HCT116 (cell line): ENCODE measurements at regions not wholly inside any gene's neighbourhood (a gene's known extent, or its start where the extent isn't known, plus 50 kb on each side); places are given as distances from the start of the nearest gene placed in this dataset.

Experiments
- ATAC-seq: fragments of 200-7000 bp; cut with Tn5 transposase; 2 replicates; pipeline ENCODE4 v1.9.1; 2020; ENCODE audit warnings: mild to moderate bottlenecking, moderate library complexity
- BruUV-seq: library from RNA; stranded (reverse); fragments of 400-500 nt; replicated peaks from 2 replicates; lab custom pipeline; 2021; lab: Mats Ljungman, UMichigan
- CTCF ChIA-PET: fragments of 300-600 bp; sonication (Branson Sonifier 250); formaldehyde crosslinking; loops from one replicate; lab custom pipeline; 2021; ENCODE audit warnings: antibody characterized with exemption; lab: Charles Lee
- POLR2A ChIA-PET: fragments of 300-600, 350-600 bp; sonication (Branson Sonifier 250); formaldehyde crosslinking; loops from one replicate; lab custom pipeline; 2021; ENCODE audit warnings: antibody characterized with exemption; lab: Charles Lee
- RAD21 ChIA-PET, 2 experiments: fragments of 300-600 bp; sonication (Branson Sonifier 250); formaldehyde crosslinking; loops; one replicate each; lab custom pipeline; 2023; ENCODE audit warnings: low total read pairs in 2 of 2; ENCODE audit not compliant: uncharacterized antibody in 2 of 2, unreplicated experiment in 2 of 2, low non-redundant PET in 1 of 2; lab: Charles Lee
- DNase-seq: peaks from one replicate; pipeline ENCODE4 v3.0.0-alpha.2; 2010; ENCODE audit warnings: low read depth, low spot score
- H2AFZ ChIP-seq: fragments of 200-600 bp; shearing (Covaris generic), sonication (generic); 2 replicates; pipeline ENCODE4 v1.6.1; 2017; ENCODE audit warnings: low read depth, mixed run types, mixed read lengths, antibody characterized with exemption, low read length; ENCODE audit not compliant: poor library complexity, severe bottlenecking
- H3K27ac ChIP-seq: 2 replicates; pipeline ENCODE4 v1.5.1; 2012; ENCODE audit warnings: low read depth, low read length
- H3K27me3 ChIP-seq: fragments of 200-600 bp; sonication (generic); 2 replicates; pipeline ENCODE4 v1.6.1; 2016; ENCODE audit warnings: mixed run types, low read length, mixed read lengths; ENCODE audit not compliant: insufficient read depth
- H3K36me3 ChIP-seq, 2 experiments: fragments of 200-500 bp in 1 of 2; fragments of 200-600 bp in 1 of 2; sonication (Bioruptor generic) in 1 of 2; sonication (generic) in 1 of 2; 2 replicates each; pipeline versions ENCODE4 v1.5.1 to v1.6.1; 2014 to 2016; ENCODE audit warnings: low read length in 2 of 2, inconsistent platforms in 1 of 2, mixed read lengths in 1 of 2, mixed run types in 1 of 2; ENCODE audit not compliant: insufficient read depth in 2 of 2, control insufficient read depth in 1 of 2
- H3K4me1 ChIP-seq, 2 experiments: fragments of 200-600 bp in 1 of 2; sonication (generic) in 1 of 2; 2 replicates each; pipeline versions ENCODE4 v1.5.1 to v1.6.1; 2012 to 2017; ENCODE audit warnings: low read length in 2 of 2, inconsistent platforms in 1 of 2, mild to moderate bottlenecking in 1 of 2, mixed read lengths in 1 of 2, mixed run types in 1 of 2, moderate library complexity in 1 of 2; ENCODE audit not compliant: insufficient read depth in 2 of 2, control insufficient read depth in 1 of 2
- H3K4me2 ChIP-seq: fragments of 200-600 bp; sonication (generic); 2 replicates; pipeline ENCODE4 v1.6.1; 2017; ENCODE audit warnings: mixed run types, low read length, mixed read lengths
- H3K4me3 ChIP-seq, 2 experiments: fragments of 200-600 bp in 1 of 2; sonication (generic) in 1 of 2; replicated peaks in 1 of 2; 2 replicates each; pipeline ENCODE4 v1.5.1; 2011 to 2016; ENCODE audit warnings: low read length in 2 of 2, control low read depth in 1 of 2, low read depth in 1 of 2, mild to moderate bottlenecking in 1 of 2, mixed read lengths in 1 of 2, mixed run types in 1 of 2
- H3K79me2 ChIP-seq: fragments of 200-600 bp; sonication (generic); 2 replicates; pipeline ENCODE4 v1.6.1; 2017; ENCODE audit warnings: mild to moderate bottlenecking, mixed run types, low read length, moderate library complexity, mixed read lengths; ENCODE audit not compliant: insufficient read depth
- H3K9ac ChIP-seq: fragments of 200-600 bp; sonication (generic); 2 replicates; pipeline ENCODE4 v1.6.1; 2016; ENCODE audit warnings: low read length, mixed read lengths
- H3K9me2 ChIP-seq: fragments of 200-600 bp; sonication (generic), shearing (Covaris generic); 2 replicates; pipeline ENCODE4 v1.6.1; 2017; ENCODE audit warnings: mixed run types, mild to moderate bottlenecking, moderate library complexity; ENCODE audit not compliant: insufficient read depth
- H3K9me3 ChIP-seq, 2 experiments: fragments of 200-500 bp in 1 of 2; fragments of 200-600 bp in 1 of 2; sonication (Bioruptor generic) in 1 of 2; sonication (generic) in 1 of 2; 2 replicates each; pipeline ENCODE4 v1.6.1; 2014 to 2017; ENCODE audit warnings: low read length in 2 of 2, mixed read lengths in 2 of 2, inconsistent platforms in 1 of 2, low read depth in 1 of 2, mild to moderate bottlenecking in 1 of 2, mixed run types in 1 of 2, moderate library complexity in 1 of 2; ENCODE audit not compliant: control insufficient read depth in 1 of 2, insufficient read depth in 1 of 2
- H4K20me1 ChIP-seq: fragments of 200-600 bp; sonication (generic), shearing (Covaris generic); 2 replicates; pipeline ENCODE4 v1.6.1; 2017; ENCODE audit warnings: mixed run types, mild to moderate bottlenecking, moderate library complexity; ENCODE audit not compliant: insufficient read depth
- ATF3 ChIP-seq: IDR thresholded peaks from 2 replicates; pipeline ENCODE4 v1.6.1; 2012
- CBX3 ChIP-seq: IDR thresholded peaks from 2 replicates; pipeline ENCODE4 v1.6.1; 2012; ENCODE audit warnings: low read depth
- CEBPB ChIP-seq: IDR thresholded peaks from 2 replicates; pipeline ENCODE4 v1.6.1; 2012; ENCODE audit warnings: low read depth
- CTCF ChIP-seq, 3 experiments: fragments of 200-600 bp in 1 of 3; sonication (generic) in 1 of 3; IDR thresholded peaks in 2 of 3; conservative IDR thresholded peaks in 1 of 3; 2 replicates each; pipeline ENCODE4 v1.5.1; 2012 to 2017; ENCODE audit warnings: low read depth in 2 of 3, low read length in 2 of 3, antibody characterized with exemption in 1 of 3, borderline replicate concordance in 1 of 3, control low read depth in 1 of 3, mild to moderate bottlenecking in 1 of 3, mixed read lengths in 1 of 3, mixed run types in 1 of 3, moderate library complexity in 1 of 3; ENCODE audit not compliant: insufficient read depth in 1 of 3
- EGR1 ChIP-seq: IDR thresholded peaks from 2 replicates; pipeline ENCODE4 v1.6.1; 2012; ENCODE audit warnings: low read depth
- ELF1 ChIP-seq: IDR thresholded peaks from 2 replicates; pipeline ENCODE4 v1.6.1; 2012; ENCODE audit warnings: low read depth, borderline replicate concordance
- EZH2phosphoT487 ChIP-seq: fragments of 200-600 bp; IDR thresholded peaks from 2 replicates; pipeline ENCODE4 v1.6.1; 2018; ENCODE audit warnings: antibody characterized with exemption, borderline replicate concordance
- FOSL1 ChIP-seq: IDR thresholded peaks from 2 replicates; pipeline ENCODE4 v1.6.1; 2012; ENCODE audit warnings: low read depth
- JUND ChIP-seq: IDR thresholded peaks from 2 replicates; pipeline ENCODE4 v1.6.1; 2012
- MAX ChIP-seq: IDR thresholded peaks from 2 replicates; pipeline ENCODE4 v1.6.1; 2012
- RAD21 ChIP-seq: IDR thresholded peaks from 2 replicates; pipeline ENCODE4 v1.6.1; 2012; ENCODE audit warnings: low read depth, mild to moderate bottlenecking
- REST ChIP-seq: IDR thresholded peaks from 2 replicates; pipeline ENCODE4 v1.6.1; 2012; ENCODE audit warnings: low read depth
- SP1 ChIP-seq: IDR thresholded peaks from 2 replicates; pipeline ENCODE4 v1.6.1; 2012; ENCODE audit warnings: low read depth
- SRF ChIP-seq: IDR thresholded peaks from 2 replicates; pipeline ENCODE4 v1.6.1; 2012; ENCODE audit warnings: low read depth
- ZBTB33 ChIP-seq: IDR thresholded peaks from 2 replicates; pipeline ENCODE4 v1.6.1; 2011; ENCODE audit warnings: mild to moderate bottlenecking, low read length, moderate library complexity; ENCODE audit not compliant: insufficient replicate concordance; ENCODE audit errors: extremely low read depth
- ZFX ChIP-seq: fragments of 450-650 bp; IDR thresholded peaks from 2 replicates; pipeline ENCODE4 v1.6.1; 2017
- ZNF274 ChIP-seq: fragments of 200-500 bp; sonication (Bioruptor generic); IDR thresholded peaks from 2 replicates; pipeline ENCODE4 v1.6.1; 2014; ENCODE audit warnings: mild to moderate bottlenecking, low read depth, low read length, inconsistent platforms
- intact Hi-C: fragments of 100-400 bp; cut with micrococcal nuclease; formaldehyde crosslinking; loops from 2 replicates; pipeline ENCODE4 v1.10.0; 2022

GRCh38 chr6:7050872-7051779 lies 56.6 kb upstream of the RREB1 start:
- Histone ChIP-seq H3K9me2 (no peaks in the 10 kb centered on the region), H3K27ac (no peak overlapping the region; the same call in 1 of the 2 replicates), H3K79me2 (no peaks in the 10 kb centered on the region), H3K9ac (no peak overlapping the region), H3K4me2 (0 out of 2 replicates have a peak overlapping the region, but pooled peaks have one; percentile 12), H2AFZ (peak overlapping the region; percentile 16), H4K20me1 (no peaks in the 10 kb centered on the region), H3K4me3 (no peak overlapping the region), H3K36me3 (no peaks in the 10 kb centered on the region), H3K27me3 (no peaks in the 10 kb centered on the region), H3K4me1 (peaks cover 0 to 12% of the 10 kb centered on the region in 2 experiments; a peak in 1 of 4 replicates), H3K9me3 (no peaks in the 10 kb centered on the region)
- ChIA-PET POLR2A (no interaction called here), CTCF (no interaction called here), RAD21 (no interaction called here)
- no TSS peak for BruUV-seq
- ATAC-seq (peak; percentile 53), DNase-seq (no peak)
- intact Hi-C loops, result no loop called here
- no peak for TF ChIP-seq ATF3
- TF ChIP-seq RAD21, result no peak
- no peak for TF ChIP-seq SP1
- TF ChIP-seq CTCF (IDR thresholded peaks at IDR 0.05 in 2 of 3, conservative IDR thresholded peaks at IDR 0.05 in 1 of 3; ENCODE audit: borderline replicate concordance in 1 of 3, insufficient read depth in 1 of 3, low read depth in 2 of 3, low read length in 2 of 3), result no peak
- no peak for TF ChIP-seq FOSL1
- TF ChIP-seq MAX, result no peak
- TF ChIP-seq ZBTB33, result no peak
- no peak for TF ChIP-seq ZFX
- no peak for TF ChIP-seq REST
- no peak for TF ChIP-seq EGR1
- TF ChIP-seq JUND, result no peak
- no peak for TF ChIP-seq ZNF274
- no peak for TF ChIP-seq CBX3
- no peak for TF ChIP-seq ELF1
- no peak for TF ChIP-seq EZH2phosphoT487
- no peak for TF ChIP-seq CEBPB
- no peak for TF ChIP-seq SRF
